Lower lobe of right lung (tissue), 2 donors: ENCODE measurements at regions not wholly inside any gene's neighbourhood (a gene's known extent, or its start where the extent isn't known, plus 50 kb on each side); places are given as distances from the start of the nearest gene placed in this dataset.
A peak's percentile ranks its signal among the peaks of the same experiment; 100 is the strongest.

Source experiments
- ATAC-seq, 2 donors: fragments of 200-7000 bp; cut with Tn5 transposase; one replicate each; pipeline ENCODE4 v1.9.1; 2020 to 2022; ENCODE audit warnings: mild to moderate bottlenecking in 2 of 2, moderate library complexity in 2 of 2
- DNase-seq: peaks from one replicate; pipeline ENCODE4 v3.0.0-alpha.2; 2020
- H3K27ac ChIP-seq: fragments of 200-600 bp; one replicate; pipeline ENCODE4 v1.8.0; 2022
- H3K27me3 ChIP-seq: fragments of 200-600 bp; one replicate; pipeline ENCODE4 v1.8.0; 2022; ENCODE audit warnings: low read depth
- H3K36me3 ChIP-seq: fragments of 200-600 bp; one replicate; pipeline ENCODE4 v1.8.0; 2022; ENCODE audit warnings: mild to moderate bottlenecking
- H3K4me1 ChIP-seq: fragments of 200-600 bp; one replicate; pipeline ENCODE4 v1.8.0; 2022
- H3K4me3 ChIP-seq: fragments of 200-600 bp; one replicate; pipeline ENCODE4 v1.8.0; 2022; ENCODE audit warnings: mild to moderate bottlenecking
- H3K9me3 ChIP-seq: fragments of 200-600 bp; one replicate; pipeline ENCODE4 v1.8.0; 2022
- intact Hi-C: fragments of 100-400 bp; cut with DNase I; formaldehyde crosslinking; loops from one replicate; pipeline ENCODE4 v1.11.0; 2022
- TF ChIP-seq, protein P1 (sequence below): fragments of 200-600 bp; IDR thresholded peaks from one replicate; pipeline ENCODE4 v1.8.0; 2022; ENCODE audit warnings: antibody characterized with exemption, mild to moderate bottlenecking
- donor health status: DM: no; HTN: yes; CAD: no; lungs with severe emphysema.

DNA sequence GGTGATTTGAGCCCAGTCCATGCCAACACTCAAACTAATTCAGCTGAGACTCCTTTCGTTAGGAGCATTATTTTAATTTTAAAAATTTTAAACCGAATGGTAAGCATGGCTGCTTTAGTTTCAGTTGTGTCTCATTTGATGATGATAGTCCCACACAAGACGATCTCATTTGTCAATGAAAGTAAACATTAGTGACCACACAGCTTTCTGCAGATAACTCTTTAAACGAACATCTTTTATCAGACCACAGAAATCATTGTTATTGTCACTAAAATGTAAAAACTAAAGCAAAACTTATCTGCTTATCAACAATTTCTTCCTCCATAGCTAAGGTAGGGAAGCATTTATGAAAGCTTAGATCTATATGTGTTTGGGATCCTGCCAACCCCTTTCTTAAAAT lies 382.2 kb downstream of the ZFHX3 start:
- no peak for DNase-seq
- Histone ChIP-seq H3K9me3 (no peaks in the 10 kb centered on the region), H3K36me3 (no peaks in the 10 kb centered on the region), H3K27ac (no peak overlapping the region), H3K27me3 (no peaks in the 10 kb centered on the region), H3K4me1 (peaks cover 14% of the 10 kb centered on the region), H3K4me3 (peak overlapping the region; percentile 93)
- intact Hi-C loops: no loop called here
- TF ChIP-seq, protein P1, sequence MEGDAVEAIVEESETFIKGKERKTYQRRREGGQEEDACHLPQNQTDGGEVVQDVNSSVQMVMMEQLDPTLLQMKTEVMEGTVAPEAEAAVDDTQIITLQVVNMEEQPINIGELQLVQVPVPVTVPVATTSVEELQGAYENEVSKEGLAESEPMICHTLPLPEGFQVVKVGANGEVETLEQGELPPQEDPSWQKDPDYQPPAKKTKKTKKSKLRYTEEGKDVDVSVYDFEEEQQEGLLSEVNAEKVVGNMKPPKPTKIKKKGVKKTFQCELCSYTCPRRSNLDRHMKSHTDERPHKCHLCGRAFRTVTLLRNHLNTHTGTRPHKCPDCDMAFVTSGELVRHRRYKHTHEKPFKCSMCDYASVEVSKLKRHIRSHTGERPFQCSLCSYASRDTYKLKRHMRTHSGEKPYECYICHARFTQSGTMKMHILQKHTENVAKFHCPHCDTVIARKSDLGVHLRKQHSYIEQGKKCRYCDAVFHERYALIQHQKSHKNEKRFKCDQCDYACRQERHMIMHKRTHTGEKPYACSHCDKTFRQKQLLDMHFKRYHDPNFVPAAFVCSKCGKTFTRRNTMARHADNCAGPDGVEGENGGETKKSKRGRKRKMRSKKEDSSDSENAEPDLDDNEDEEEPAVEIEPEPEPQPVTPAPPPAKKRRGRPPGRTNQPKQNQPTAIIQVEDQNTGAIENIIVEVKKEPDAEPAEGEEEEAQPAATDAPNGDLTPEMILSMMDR: no peak
- no peak for ATAC-seq

DNA sequence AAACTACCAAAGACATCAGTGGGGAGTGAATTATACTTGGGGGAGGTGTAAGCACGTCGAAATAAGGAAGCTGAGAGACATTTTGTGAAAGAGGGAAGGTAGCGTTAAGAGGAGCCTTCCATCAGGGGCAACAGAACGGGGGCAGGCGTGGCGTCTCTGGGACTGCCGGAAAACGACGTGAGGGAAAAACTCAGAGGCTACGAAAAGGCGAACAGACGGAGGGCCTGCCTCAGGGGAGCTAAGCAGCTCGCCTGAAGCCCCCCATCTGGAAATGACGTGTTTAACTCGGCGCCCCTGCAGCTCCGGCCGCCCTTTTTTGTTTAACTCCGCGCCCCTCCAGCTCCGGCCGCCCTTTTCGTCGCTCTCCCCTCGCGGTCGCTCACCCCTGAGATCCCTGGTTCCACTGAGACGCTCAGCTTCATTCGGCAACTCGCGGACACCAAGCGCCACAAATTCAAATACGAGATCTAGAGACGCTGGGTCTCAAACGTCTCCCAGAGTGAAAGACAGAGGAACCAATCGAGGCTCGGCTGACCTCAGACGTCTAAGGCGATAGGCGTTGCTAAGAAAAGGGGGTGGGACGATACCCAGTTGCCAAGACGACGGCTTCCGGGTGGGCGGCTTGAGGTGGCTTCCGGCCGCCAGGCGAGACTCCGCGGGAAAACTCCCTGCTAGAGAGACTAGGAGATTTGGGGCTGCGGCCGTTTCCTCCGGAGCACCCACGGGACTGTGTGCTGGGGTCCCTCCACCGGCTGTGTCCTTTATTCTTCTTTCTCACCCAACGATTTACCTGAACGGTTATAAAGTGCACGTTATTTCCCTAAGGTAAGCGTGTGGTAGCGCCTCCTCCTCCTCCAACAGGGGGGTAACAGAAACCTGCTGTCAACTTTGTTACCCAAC lies 383.2 kb downstream of the ZFHX3 start:
- H3K27ac ChIP-seq: peak overlapping the region; percentile 46

DNA sequence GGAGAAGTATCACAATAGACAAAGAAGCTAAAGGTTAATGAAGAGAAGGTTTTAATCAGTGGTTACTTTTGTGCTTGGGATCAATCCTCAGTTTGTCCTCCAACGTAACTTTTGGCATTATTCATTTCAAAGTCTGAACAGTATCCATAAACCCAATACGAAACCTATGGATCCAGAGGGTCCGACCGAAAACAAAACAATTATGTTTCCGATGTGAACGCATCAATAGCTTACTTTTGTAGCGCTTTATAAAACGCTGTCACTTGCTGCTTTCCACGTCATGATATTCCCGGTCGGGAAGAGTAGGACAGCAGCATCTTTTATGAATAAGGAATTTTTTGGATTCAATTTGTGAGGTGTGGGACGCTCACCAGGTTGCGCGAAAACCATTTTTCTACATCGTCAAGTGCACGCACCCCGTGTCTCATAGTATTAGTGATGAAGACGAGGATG lies 383.8 kb downstream of the ZFHX3 start:
- Histone ChIP-seq H3K4me3 (peak overlapping the region; percentile 93), H3K4me1 (peaks cover 14% of the 10 kb centered on the region), H3K27ac (no peak overlapping the region), H3K9me3 (no peaks in the 10 kb centered on the region), H3K27me3 (no peaks in the 10 kb centered on the region), H3K36me3 (no peaks in the 10 kb centered on the region)
- ATAC-seq (no peak), DNase-seq (no peak)
- intact Hi-C loops: no loop called here
- TF ChIP-seq, protein P1: no peak

More for the DNA sequence above, 383.2 kb downstream of the ZFHX3 start:
- TF ChIP-seq, protein P1: no peak
- Histone ChIP-seq H3K36me3 (no peaks in the 10 kb centered on the region), H3K4me3 (peak overlapping the region; percentile 93), H3K27me3 (no peaks in the 10 kb centered on the region), H3K4me1 (peaks cover 14% of the 10 kb centered on the region), H3K9me3 (no peaks in the 10 kb centered on the region)
- ATAC-seq (peak; percentile 100), DNase-seq (peak; percentile 95)
- intact Hi-C loops: no loop called here

DNA sequence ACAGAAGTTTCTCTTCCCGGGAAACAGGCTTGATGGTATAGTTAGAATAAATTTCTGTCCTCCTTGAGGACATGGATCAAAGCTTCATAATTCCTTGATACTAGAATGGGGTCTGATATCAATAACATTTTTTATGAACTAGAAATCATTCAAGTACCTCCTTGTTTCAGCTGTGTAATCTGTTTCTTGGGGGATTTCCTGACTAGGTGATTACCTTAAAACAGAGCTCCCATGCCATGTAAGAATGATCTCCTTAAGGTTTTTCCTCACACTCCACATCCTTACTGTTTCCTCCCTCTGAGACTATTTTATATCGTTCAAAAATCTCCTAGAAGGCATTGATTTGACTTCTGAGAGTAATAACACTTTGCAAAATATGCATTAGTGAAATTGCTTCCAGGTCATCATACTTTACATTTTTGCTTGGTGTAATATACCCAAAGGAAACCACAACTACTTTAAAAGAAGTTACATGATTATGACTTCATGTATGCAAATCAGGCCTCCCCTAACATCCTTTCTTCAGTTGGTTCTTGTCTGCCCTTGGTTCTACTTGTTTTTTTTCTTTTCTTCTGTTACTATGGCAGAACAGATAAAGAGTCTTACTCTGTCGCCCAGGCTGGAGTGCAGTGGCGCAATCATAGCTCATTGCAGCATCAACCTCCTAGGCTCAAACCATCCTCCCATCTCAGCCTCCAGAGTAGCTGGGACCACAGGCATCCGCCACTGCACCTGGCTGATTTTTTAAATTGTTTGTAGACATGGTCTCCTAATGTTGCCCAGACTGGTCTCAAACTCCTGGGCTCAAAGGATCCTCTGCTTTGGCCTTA lies 388.8 kb downstream of the ZFHX3 start:
- TF ChIP-seq, protein P1: no peak
- H3K27ac ChIP-seq: no peak overlapping the region
- no peak for ATAC-seq
- no peaks in the 10 kb centered on the region for H3K27me3 ChIP-seq
- intact Hi-C loops: no loop called here
- no peaks in the 10 kb centered on the region for H3K9me3 ChIP-seq
- H3K4me3 ChIP-seq: no peak overlapping the region
- DNase-seq: no peak
- H3K36me3 ChIP-seq: no peaks in the 10 kb centered on the region
- peaks cover 6% of the 10 kb centered on the region for H3K4me1 ChIP-seq

DNA sequence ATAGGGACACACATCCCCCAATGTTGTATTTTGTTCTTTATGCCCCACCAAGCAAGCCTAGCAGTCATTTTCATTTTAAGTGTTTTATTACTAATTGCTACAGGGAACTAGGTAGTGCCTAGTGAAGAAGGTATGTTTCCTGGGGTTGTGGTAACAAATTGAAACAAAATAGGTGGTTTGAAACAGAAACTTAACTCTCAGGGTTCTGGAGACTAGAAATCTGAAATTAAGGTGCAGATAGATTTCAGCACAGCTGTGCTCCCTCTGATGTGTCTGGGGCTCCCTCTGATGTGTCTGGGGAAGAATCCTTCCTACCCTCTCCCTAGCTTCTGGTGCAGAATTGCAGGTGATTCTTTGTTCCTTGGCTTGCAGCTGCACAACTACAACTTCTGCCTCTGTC lies 390.1 kb downstream of the ZFHX3 start:
- Histone ChIP-seq H3K27ac (no peak overlapping the region), H3K4me3 (no peak overlapping the region), H3K27me3 (no peaks in the 10 kb centered on the region), H3K36me3 (no peaks in the 10 kb centered on the region), H3K9me3 (no peaks in the 10 kb centered on the region), H3K4me1 (no peaks in the 10 kb centered on the region)
- no peak for DNase-seq
- no peak for ATAC-seq
- intact Hi-C loops: no loop called here
- TF ChIP-seq, protein P1: no peak
